ENCODE measurements at regions not wholly inside any gene's neighbourhood (a gene's known extent, or its start where the extent isn't known, plus 50 kb on each side); places are given as distances from the start of the nearest gene placed in this dataset.

GRCh38 chr1:238319957-238320356 is 429.2 kb upstream of the ZP4 start:
- TF ChIP-seq TAF1 (conservative IDR thresholded peaks at IDR 0.05) (no peak), RAD21 (IDR thresholded peaks at IDR 0.05) (no peak), GABPA (IDR thresholded peaks at IDR 0.05 in 1 of 2, conservative IDR thresholded peaks at IDR 0.05 in 1 of 2) (no peak), HNF4A (conservative IDR thresholded peaks at IDR 0.05) (no peak), FOXA1 (IDR thresholded peaks at IDR 0.05) (no peak)
- TF ChIP-seq, protein P1, sequence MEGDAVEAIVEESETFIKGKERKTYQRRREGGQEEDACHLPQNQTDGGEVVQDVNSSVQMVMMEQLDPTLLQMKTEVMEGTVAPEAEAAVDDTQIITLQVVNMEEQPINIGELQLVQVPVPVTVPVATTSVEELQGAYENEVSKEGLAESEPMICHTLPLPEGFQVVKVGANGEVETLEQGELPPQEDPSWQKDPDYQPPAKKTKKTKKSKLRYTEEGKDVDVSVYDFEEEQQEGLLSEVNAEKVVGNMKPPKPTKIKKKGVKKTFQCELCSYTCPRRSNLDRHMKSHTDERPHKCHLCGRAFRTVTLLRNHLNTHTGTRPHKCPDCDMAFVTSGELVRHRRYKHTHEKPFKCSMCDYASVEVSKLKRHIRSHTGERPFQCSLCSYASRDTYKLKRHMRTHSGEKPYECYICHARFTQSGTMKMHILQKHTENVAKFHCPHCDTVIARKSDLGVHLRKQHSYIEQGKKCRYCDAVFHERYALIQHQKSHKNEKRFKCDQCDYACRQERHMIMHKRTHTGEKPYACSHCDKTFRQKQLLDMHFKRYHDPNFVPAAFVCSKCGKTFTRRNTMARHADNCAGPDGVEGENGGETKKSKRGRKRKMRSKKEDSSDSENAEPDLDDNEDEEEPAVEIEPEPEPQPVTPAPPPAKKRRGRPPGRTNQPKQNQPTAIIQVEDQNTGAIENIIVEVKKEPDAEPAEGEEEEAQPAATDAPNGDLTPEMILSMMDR (IDR thresholded peaks at IDR 0.05; ENCODE audit: low read depth, low read length, missing input control) = no peak
- TF ChIP-seq, protein P2, sequence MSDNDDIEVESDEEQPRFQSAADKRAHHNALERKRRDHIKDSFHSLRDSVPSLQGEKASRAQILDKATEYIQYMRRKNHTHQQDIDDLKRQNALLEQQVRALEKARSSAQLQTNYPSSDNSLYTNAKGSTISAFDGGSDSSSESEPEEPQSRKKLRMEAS (IDR thresholded peaks at IDR 0.05) = no peak
- TF ChIP-seq, protein P3, sequence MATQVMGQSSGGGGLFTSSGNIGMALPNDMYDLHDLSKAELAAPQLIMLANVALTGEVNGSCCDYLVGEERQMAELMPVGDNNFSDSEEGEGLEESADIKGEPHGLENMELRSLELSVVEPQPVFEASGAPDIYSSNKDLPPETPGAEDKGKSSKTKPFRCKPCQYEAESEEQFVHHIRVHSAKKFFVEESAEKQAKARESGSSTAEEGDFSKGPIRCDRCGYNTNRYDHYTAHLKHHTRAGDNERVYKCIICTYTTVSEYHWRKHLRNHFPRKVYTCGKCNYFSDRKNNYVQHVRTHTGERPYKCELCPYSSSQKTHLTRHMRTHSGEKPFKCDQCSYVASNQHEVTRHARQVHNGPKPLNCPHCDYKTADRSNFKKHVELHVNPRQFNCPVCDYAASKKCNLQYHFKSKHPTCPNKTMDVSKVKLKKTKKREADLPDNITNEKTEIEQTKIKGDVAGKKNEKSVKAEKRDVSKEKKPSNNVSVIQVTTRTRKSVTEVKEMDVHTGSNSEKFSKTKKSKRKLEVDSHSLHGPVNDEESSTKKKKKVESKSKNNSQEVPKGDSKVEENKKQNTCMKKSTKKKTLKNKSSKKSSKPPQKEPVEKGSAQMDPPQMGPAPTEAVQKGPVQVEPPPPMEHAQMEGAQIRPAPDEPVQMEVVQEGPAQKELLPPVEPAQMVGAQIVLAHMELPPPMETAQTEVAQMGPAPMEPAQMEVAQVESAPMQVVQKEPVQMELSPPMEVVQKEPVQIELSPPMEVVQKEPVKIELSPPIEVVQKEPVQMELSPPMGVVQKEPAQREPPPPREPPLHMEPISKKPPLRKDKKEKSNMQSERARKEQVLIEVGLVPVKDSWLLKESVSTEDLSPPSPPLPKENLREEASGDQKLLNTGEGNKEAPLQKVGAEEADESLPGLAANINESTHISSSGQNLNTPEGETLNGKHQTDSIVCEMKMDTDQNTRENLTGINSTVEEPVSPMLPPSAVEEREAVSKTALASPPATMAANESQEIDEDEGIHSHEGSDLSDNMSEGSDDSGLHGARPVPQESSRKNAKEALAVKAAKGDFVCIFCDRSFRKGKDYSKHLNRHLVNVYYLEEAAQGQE (IDR thresholded peaks at IDR 0.05) = no peak
